Lung (tissue), 11 donors: ENCODE measurements at regions not wholly inside any gene's neighbourhood (a gene's known extent, or its start where the extent isn't known, plus 50 kb on each side); places are given as distances from the start of the nearest gene placed in this dataset.

Experiments used
- ATAC-seq: fragments of 200-7000 bp; cut with Tn5 transposase; one replicate; pipeline ENCODE4 v1.9.1; 2020; ENCODE audit warnings: moderate number of reproducible peaks; ENCODE audit not compliant: insufficient read depth, low FRiP score
- DNase-seq, 3 donors: peaks; one replicate each; pipeline ENCODE4 v3.0.0-alpha.2; 2013 to 2017
- H3K27ac ChIP-seq, 2 donors: one replicate each; pipeline ENCODE4 v1.5.1; 2013; ENCODE audit warnings: mild to moderate bottlenecking in 2 of 2, moderate library complexity in 2 of 2, control low read depth in 1 of 2, inconsistent platforms in 1 of 2, low read depth in 1 of 2, low read length in 1 of 2
- H3K27me3 ChIP-seq, 3 donors: one replicate each; pipeline ENCODE4 v1.5.1; 2013; ENCODE audit warnings: low read length in 2 of 3; ENCODE audit not compliant: control insufficient read depth in 3 of 3, insufficient read depth in 3 of 3
- H3K36me3 ChIP-seq, 4 donors: one replicate each; pipeline ENCODE4 v1.5.1; 2013; ENCODE audit warnings: low read length in 4 of 4, mild to moderate bottlenecking in 1 of 4, moderate library complexity in 1 of 4; ENCODE audit not compliant: control insufficient read depth in 4 of 4, insufficient read depth in 4 of 4
- H3K4me1 ChIP-seq, 5 donors: one replicate each; pipeline ENCODE4 v1.5.1; 2013; ENCODE audit warnings: low read length in 5 of 5, mild to moderate bottlenecking in 2 of 5, moderate library complexity in 1 of 5; ENCODE audit not compliant: control insufficient read depth in 5 of 5, insufficient read depth in 5 of 5
- H3K4me3 ChIP-seq: one replicate; pipeline ENCODE4 v1.5.1; 2013; ENCODE audit warnings: mild to moderate bottlenecking, control low read depth, moderate library complexity
- H3K9ac ChIP-seq, 2 donors: one replicate each; pipeline ENCODE4 v1.5.1; 2013; ENCODE audit warnings: low read length in 2 of 2, control low read depth in 1 of 2; ENCODE audit not compliant: insufficient read depth in 1 of 2
- H3K9me3 ChIP-seq, 4 donors: one replicate each; pipeline ENCODE4 v1.5.1; 2013; ENCODE audit warnings: low read length in 3 of 4, mild to moderate bottlenecking in 1 of 4, moderate library complexity in 1 of 4; ENCODE audit not compliant: control insufficient read depth in 4 of 4, insufficient read depth in 3 of 4
- CTCF ChIP-seq: IDR thresholded peaks from 2 replicates; pipeline ENCODE4 v1.5.1; 2012; ENCODE audit warnings: mild to moderate bottlenecking; ENCODE audit errors: control extremely low read depth, extremely low read depth
- WGBS, 2 donors: extraction: QIAGEN DNeasy Blood & Tissue Kit; methylation state at CpG; one replicate each; pipeline ENCODE4 v1.1.7; 2013; 5-methylcytosine and 5-hydroxymethylcytosine counted together
- donor health status: control.
- donor health status: control.
- donor health status: Bipolar disorder and iron deficiency.
- donor health status: healthy.
- donor health status: DM: yes; HTN: yes; CAD: no.

GRCh38 chr12:104896710-104897109, 61.4 kb downstream of the SLC41A2 start:
- no peaks in the 10 kb centered on the region for H3K4me1 ChIP-seq
- DNase-seq = no peak
- no peak overlapping the region for H3K9ac ChIP-seq
- no peaks in the 10 kb centered on the region for H3K36me3 ChIP-seq
- no peaks in the 10 kb centered on the region for H3K27me3 ChIP-seq
- peaks cover 0 to 7% (median 2%) of the 10 kb centered on the region in 4 donors for H3K9me3 ChIP-seq
- 84% methylated on average over 4 of the region's 4 CpGs for WGBS, 2 donors
- no peak for ATAC-seq
- no peak overlapping the region for H3K27ac ChIP-seq
- no peak for TF ChIP-seq CTCF
- no peak overlapping the region for H3K4me3 ChIP-seq

GRCh38 chr12:104896146-104896545, 61.9 kb downstream of the SLC41A2 start:
- no peak for ATAC-seq
- no peak overlapping the region for H3K4me3 ChIP-seq
- H3K27me3 ChIP-seq = no peaks in the 10 kb centered on the region
- H3K27ac ChIP-seq = no peak overlapping the region
- H3K9me3 ChIP-seq = peaks cover 0 to 7% (median 2%) of the 10 kb centered on the region in 4 donors
- TF ChIP-seq CTCF = no peak
- H3K36me3 ChIP-seq = no peaks in the 10 kb centered on the region
- no peak overlapping the region for H3K9ac ChIP-seq
- H3K4me1 ChIP-seq = no peaks in the 10 kb centered on the region
- DNase-seq = no peak

GRCh38 chr12:104895415-104895814, 62.7 kb downstream of the SLC41A2 start:
- H3K27ac ChIP-seq = no peak overlapping the region
- TF ChIP-seq CTCF = no peak
- H3K36me3 ChIP-seq = no peaks in the 10 kb centered on the region
- no peak overlapping the region for H3K4me3 ChIP-seq
- 74 to 78% methylated on average over 2 of the region's 2 CpGs for WGBS, 2 donors
- no peaks in the 10 kb centered on the region for H3K4me1 ChIP-seq
- DNase-seq (no peak), ATAC-seq (no peak)
- no peaks in the 10 kb centered on the region for H3K27me3 ChIP-seq
- no peak overlapping the region for H3K9ac ChIP-seq
- H3K9me3 ChIP-seq = peaks cover 0 to 7% (median 2%) of the 10 kb centered on the region in 4 donors

- Histone ChIP-seq H3K27ac (no peak overlapping the region), H3K9ac (no peak overlapping the region), H3K4me3 (no peak overlapping the region), H3K9me3 (no peaks in the 10 kb centered on the region), H3K36me3 (no peaks in the 10 kb centered on the region), H3K4me1 (peaks cover 0 to 17% (median 0%) of the 10 kb centered on the region in 5 donors), H3K27me3 (no peaks in the 10 kb centered on the region)
- no peak for ATAC-seq
- DNase-seq = no peak
- 78 to 90% methylated on average over 5 of the region's 5 CpGs for WGBS, 2 donors
- no peak for TF ChIP-seq CTCF
These were observed 67.5 kb downstream of the SLC41A2 start for GRCh38 chr12:104890476-104891096.
